HG03045 (cell line): ENCODE measurements at regions not wholly inside any gene's neighbourhood (a gene's known extent, or its start where the extent isn't known, plus 50 kb on each side); places are given as distances from the start of the nearest gene placed in this dataset.

Experiments
- ATAC-seq: cut with Tn5 transposase; IDR thresholded peaks from one replicate; pipeline ENCODE4 v1.9.1; 2021; ENCODE audit warnings: mild to moderate bottlenecking, moderate library complexity; ENCODE audit not compliant: unreplicated experiment

DNA sequence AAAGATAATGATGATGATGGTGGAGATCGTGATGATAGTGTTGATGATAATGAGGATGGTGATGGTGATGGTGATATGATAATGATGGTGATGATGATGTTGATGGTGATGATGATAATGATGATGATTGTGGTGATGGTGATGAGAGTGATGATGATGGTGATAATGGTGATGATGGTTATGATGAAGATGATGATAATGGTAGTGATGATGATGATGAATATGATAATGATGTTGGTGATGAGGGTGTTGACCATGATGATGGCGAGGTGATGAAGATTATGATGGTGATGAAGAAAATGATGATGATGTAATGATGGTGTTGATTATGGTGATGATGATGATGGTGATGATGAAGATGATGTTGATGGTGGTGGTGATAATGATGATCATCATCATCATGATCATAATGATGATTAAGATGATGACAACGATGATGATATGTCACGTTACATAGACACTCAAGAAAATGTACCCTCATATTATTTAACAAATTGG is 1106.4 kb downstream of the NLGN4X start:
- ATAC-seq, result no peak

DNA sequence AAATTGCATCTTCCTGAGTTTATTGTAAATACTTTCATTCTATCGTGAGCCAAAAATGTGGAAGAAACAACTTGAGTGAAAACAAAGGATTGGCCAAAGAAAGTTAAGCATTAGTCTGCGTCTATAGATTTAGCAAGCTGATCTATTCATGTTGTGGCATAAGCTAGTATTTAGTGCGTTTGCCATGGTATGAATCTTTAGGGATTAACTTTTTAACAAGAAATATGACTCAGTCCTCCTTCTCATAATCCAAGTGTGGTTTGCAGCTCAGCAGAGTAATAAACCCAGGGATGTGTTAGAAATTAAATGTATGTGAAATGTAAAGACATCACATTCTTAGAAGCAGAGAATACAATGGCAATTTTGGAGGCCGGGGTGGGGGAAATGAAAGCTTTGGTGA is 1110.9 kb downstream of the NLGN4X start:
- no peak for ATAC-seq

DNA sequence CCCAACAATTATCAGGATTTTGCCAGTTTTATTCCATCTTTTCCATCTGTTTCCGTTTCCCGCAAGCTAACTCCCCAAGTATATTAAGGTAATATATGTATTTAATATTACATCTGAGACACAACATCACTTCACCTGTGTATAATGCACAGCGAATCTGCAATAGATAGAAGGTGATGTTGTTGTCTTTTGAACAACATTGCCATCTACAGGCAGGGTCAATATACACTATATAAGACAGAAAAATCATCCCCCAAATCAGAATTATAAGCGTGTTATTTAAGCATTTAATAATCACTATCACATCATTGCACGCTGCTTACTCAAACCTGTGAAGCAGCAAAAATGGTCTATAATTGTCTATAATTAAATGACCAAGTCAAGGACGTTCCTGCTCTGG is 1115.5 kb downstream of the NLGN4X start:
- no peak for ATAC-seq

DNA sequence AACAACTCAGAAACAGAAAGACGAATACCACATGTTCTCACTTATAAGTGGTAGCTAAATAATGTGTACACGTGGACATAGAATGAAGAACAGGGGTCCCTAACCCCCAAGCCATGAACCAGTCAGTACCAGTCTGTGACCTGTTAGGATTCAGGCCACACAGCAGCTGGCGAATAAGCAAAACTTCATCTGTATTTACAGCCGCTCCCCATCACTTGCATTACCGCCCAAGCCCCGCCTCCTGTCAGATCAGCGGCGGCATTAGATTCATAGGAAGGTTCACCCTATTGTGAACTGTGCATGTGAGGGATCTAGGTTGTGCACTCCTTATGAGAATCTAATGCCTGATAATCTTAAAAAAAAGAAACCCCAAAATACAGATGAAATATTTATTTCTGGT is 1128.7 kb downstream of the NLGN4X start:
- ATAC-seq, result no peak

DNA sequence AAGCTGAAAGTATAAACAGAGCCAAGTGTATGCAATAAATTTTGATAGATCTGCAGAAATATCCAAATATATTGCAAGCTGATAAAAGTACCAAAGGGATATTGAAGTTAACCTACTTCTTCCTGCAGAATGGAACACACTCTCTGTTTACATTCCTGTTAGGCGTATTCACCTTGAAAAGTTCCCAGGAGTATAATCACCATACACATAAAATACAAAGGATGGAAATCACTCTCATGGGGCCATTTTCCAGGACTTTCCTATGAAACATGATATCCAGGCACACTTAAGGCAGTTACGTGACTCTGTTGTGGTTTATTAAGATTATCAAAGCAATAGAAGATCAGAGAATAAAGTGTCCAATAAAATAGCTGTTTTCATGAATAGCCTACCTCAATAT is 1142.3 kb downstream of the NLGN4X start:
- ATAC-seq, result no peak

DNA sequence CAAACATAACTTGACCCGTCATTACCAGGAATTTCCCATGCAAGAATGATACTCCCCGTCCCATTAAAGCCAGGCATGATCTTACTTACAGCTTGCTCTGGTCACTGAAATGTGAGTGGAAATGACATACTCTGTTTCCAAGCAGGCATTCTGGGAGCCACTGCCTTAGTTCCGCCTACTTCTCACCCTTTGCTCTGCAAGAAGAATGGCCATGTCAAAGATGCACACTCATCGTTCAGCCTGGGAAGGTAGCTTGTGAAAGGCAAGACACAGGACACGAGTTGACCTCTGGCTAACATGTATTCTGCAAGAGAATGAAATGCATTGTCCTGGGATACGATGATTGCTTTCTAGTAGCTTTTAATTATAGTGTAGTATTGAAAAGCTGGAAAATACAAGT is 1144.4 kb downstream of the NLGN4X start:
- no peak for ATAC-seq

DNA sequence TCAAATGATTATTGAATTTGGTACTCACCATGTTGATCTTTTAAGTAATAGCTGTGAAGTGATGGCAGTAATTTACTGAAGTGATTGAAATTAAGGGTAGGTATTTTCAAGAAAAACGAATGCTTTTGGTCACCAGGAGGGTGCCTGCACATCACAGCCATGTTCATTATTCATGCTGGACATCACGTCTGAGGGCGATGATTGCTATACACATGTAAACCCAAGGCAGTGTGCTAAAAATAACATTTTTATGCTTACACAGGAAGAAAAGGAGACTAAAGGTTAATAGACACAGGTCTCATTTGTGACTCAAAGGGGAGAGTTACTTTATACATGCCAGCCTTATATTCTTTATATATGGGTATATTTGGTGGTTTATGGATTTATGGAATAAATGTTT is 1146.0 kb downstream of the NLGN4X start:
- no peak for ATAC-seq

DNA sequence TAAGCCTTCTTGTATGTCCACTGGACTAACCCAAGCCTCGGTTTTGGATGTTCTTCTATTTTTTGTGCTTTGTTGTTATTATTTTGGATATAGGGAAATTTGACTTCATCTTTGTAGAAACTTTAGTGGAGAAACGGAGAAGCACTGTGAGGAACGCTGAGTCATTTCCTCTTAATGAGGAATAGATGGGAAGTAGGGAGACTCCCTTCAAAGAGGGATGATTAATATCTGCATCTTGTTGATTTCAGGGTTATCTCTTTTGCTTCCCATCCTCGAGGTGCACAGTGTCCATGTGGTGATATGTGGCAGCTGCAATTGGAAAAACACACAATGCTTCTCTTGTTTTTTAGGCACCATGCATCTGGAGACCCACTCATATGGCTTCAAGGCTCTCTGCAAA is 1147.9 kb downstream of the NLGN4X start:
- ATAC-seq, result no peak

DNA sequence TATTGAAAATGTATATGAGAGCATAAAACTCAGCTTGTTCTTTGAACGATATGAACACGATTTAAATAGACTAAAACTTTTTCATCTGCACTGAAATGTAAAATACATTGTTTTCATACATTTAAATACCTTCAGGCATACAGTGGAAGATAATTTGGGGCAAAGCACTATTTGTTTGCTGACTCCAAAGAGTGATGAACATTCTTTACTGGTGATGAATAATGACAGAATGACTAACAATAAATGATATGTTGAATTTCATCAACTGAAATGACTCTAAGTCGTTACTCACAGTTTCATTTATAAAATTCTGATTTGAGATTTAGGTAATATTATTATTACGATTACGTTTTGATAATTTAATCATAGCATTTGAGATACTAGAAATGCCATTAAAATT is 1160.1 kb downstream of the NLGN4X start:
- no peak for ATAC-seq

DNA sequence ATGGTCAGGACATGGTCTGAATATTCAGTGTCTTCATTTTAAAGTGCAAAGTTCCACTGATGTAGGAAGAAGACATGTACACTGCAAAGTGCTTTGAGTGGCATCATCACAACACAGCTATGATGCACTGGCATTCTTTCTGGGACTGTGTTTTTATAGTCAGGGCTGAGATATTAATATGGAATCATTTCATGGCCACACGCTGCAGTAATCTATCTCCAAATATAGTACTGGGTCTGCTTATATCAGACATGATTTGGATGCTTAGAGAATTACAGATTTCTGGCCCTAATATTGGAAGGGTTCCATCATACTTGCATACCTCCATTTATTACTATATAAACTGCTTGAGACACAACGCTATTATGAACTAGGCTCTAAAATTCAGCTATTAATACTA is 1170.9 kb downstream of the NLGN4X start:
- ATAC-seq, result no peak

DNA sequence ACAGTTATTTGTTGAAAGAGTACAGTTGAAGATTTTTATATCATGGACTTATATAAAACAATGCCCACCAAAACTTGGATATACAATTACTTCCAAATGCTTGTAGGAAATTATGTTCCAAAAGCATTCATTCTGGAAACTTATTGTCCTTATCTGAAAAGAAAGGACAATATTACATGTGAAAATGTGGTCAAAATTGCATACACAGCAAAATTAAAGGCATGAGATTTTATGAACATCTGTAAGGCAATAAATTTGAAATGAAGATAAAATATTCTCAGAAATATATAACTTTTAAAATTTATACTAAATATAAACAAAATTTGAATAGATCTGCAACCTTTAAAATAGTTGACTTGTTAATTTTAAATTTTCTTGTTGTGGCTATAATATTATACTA is 1173.8 kb downstream of the NLGN4X start:
- no peak for ATAC-seq

DNA sequence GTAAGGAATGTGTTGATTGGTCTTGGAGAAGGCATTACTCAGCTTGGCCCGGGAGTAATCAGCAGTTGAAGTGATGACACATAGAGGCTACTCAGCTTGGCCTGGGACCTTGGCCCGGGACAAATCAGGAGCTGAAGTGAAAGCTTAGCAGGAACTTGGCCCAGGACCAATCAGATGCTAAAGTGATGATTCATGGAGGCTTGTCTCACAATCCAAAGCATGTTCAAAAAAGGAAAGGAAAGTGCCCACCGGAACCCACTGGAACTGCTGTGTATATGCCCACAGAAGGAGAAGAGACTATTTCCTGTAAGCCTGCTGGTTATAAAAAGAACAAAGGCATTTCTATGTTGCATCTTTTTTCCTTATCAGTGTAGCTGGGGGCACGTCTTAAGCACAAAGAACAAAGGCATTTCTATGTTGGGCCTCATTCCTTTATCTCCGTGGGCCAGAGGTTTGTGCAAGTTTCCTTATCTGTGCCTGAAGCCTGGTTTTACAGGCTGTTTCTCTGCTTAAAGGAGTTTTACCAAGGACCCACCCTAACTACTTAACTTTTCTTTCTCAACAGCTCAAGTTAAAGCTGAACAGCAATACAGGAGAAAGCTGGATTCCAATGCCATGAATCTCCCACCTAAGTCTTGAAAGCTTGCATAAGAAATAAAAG is 1176.7 kb downstream of the NLGN4X start:
- ATAC-seq, result no peak

DNA sequence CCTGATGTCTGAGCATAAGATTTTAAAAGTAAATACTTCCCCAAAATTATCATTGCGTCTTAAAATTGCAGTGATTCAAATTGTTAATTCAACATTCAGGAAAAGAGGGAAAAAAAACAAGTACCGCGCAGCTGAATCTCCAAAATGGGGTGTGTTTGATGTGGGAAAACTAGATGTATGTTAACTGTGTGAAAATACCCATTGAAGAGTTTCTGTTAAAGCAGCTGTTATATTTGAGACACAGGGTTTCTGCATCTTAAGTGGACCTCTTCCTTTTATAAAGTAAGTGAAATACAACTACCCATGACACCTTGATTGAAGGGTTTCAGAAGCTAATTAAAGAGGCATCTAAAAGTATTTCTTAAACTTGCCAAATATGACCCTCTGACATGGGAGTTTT is 1186.1 kb downstream of the NLGN4X start:
- no peak for ATAC-seq

DNA sequence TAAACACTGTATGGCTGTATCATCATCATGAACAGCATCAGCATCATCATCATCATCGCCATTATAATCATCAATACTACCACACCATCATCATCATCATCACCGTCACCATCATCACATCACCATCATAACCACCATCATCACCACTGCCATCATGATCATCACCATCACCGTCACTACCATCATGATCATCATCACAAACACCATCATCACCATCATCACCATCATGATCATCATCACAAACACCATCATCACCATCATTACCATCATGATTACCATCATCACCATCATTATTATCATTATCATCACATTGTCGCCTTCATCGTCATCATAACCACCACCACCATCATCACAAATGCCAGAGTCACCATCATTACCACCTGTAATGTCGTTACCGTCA is 1196.9 kb downstream of the NLGN4X start:
- ATAC-seq, result no peak

DNA sequence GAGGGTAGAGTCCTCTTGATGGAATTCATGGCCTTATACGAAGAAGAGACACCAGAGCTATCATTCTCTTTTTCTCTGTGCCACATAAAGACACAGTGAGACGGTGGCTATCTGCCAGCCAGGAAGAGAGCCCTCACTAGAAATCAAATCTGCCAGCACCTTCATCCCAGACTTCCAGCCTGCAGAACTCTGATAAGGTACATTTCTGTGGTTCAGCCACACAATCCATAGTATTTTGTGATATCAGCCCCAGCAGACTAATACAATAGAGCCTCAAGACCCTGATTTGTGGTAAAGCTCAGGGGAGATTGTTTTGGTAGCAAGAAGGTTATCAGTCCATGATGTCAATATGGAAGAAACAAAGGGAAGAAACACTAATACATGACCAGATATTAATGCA is 1213.2 kb downstream of the NLGN4X start:
- no peak for ATAC-seq

DNA sequence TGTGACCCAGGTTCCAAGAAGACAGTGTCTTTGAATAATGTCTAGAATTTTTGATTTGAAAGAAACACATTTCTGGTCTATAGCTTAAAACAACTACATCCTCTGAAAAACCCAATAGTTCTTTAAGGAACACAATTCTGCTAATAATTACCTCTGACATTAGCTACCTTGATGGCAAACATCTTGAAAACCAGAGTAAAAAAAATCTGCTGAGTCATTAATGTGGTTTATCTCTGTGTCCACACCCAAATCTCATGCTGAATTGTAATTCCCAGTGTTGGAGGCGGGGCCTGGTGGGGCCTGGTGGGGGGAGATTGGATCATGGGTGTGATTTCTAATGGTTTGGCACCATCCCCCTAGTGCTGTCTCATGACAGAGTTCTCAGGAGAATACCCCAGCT is 1233.8 kb downstream of the NLGN4X start:
- no peak for ATAC-seq

DNA sequence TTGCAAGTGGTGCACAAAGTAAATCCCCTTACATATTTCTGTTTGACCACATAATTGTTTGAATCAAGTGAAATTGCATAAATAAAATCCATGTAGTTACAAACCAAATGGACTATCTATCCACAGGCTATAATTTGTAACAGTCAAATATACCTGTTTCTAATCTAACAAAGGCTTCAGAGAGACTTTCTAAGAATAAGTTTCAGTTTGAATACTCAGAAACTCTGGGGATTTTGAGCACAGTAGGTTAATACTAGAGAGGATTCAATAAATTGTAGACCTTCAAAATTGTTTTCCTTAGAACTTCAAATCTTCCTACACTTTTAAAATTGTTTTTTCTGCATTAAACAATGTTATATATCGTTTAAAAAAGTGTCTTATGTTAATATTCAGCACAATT is 1250.1 kb downstream of the NLGN4X start:
- ATAC-seq, result no peak

DNA sequence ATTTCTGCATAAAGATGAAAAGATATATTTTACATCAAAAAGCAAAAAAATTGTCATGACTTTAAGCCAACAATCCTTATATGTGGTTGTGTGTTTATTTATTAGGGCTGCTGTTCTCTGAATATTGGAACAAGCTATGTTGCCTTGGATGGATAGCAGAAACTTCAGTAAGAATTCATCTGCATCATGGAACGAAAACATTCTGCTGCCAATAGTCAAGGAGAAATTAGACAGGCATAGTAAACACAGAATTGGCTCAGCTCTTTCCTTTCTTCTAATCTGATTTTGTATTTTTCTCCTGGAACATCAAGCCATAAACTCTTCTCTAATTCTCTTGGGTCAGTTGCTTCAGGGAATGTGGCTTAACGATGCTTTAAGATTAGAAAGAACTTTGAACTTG is 1257.0 kb downstream of the NLGN4X start:
- ATAC-seq, result no peak

DNA sequence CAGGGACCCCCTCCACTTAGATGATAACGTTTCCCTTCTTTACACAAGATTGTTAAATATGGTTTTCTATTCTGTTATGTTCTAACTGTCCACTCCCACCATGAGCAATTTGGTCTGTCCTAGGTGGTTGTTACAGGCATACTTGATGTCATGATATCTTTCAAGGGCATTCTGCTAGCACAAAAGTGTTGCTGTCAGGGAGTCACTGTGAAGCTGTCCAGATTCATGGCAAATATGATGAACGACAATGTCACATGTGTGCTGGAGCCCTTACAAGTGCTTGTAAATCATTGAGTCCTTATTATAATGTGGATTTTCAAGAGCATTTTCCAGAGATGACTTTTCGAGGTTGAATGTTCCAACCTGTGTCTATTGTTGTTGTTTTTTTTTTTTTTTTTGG is 1250.7 kb upstream of the PRKX start:
- no peak for ATAC-seq

DNA sequence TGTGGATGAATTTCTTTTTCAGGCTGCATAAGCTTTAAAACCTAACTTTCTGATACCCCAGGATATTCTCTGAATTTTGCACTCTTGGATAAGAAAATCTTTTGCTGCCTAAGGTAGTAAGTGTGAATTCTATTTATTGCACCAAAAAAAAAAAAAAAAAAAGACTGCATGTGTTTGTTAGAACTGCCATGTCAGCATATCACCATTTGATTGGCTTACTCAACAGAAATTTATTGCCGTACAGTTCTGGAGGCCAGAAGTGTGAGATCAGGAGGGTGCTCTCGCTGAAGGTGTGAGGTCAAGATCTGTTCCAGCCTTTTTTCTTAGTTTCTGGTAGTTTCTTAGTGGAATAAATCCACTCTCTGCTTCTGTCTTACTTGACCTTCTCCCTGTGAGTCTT is 1250.0 kb upstream of the PRKX start:
- no peak for ATAC-seq

DNA sequence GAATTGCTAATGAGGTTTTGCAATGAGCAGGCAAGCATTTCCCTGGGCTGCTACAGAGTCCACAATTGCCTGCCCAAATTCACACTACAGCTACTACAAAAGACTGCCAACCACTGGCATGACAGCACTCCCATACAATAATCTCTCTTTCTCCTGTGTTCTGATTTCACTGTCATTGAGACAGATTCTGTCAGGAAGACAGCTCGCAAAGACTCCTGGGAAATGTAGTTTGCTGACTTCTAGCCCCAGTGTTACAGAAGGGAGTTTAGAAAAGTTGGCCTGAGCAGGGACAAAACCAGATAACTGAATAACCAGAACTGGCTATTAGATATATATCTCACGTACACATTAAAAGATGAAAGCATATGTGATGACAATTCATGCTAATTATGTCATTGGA is 1231.3 kb upstream of the PRKX start:
- no peak for ATAC-seq

DNA sequence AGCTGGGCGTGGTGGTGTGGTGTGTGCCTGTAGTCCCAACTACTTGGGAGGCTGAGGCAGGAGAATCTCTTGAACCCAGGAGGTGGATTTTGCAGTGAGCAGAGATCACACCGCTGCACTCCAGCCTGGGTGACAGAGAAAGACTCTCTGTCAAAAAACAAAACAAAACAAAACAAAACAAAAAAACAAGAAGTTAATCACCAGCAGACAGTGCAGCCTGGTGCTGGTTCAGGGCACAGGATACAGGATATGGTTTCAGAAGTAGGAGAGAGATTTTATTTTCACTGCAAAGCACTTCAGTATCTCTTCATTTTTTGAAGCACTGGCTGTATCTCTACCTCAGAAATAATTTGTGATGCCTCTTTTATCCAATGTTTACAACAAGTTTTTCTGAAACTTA is 1222.9 kb upstream of the PRKX start:
- no peak for ATAC-seq

DNA sequence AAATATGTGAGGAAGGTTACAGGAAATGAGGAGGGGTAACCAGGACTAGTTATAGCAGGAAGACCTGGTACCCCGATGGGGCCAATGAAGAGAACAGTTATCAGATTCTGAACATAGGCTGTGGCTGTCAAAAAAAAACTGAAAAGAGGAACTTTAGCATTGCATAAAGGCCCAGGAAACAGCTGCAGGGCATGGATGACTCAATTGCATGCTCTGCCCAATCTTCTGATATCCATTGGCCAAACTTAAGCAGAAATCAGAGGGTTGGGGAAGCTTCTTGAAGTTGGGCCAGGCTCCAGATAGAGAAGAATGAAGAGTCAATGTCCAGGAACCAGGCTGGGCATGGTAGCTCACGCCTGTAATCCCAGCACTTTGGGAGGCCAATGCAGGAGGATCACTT is 1222.4 kb upstream of the PRKX start:
- ATAC-seq, result no peak
